ENCODE measurements at regions not wholly inside any gene's neighbourhood (a gene's known extent, or its start where the extent isn't known, plus 50 kb on each side); places are given as distances from the start of the nearest gene placed in this dataset.

GRCh38 chr6:22943327-22943726 lies 374.0 kb downstream of the HDGFL1 start:
- Histone ChIP-seq H3K9me3 (ENCODE audit: low read length) (peaks cover 89% of the 10 kb centered on the region), H3K9ac (ENCODE audit: insufficient read depth, low read depth, low read length) (no peak overlapping the region), H3K4me3 (replicated peaks in 1 of 3; ENCODE audit: insufficient read depth in 1 of 3, low read depth in 2 of 3, low read length in 3 of 3) (no peak overlapping the region), H3K4me1 (ENCODE audit: insufficient read depth, low read length) (no peaks in the 10 kb centered on the region), H3K79me2 (ENCODE audit: insufficient read depth, low read length) (no peaks in the 10 kb centered on the region), H4K20me1 (ENCODE audit: insufficient read depth, low read length) (no peaks in the 10 kb centered on the region), H3K27me3 (ENCODE audit: control insufficient read depth in 1 of 2, insufficient read depth in 2 of 2, low read length in 2 of 2) (no peaks in the 10 kb centered on the region), H3K36me3 (replicated peaks in 1 of 2; ENCODE audit: control insufficient read depth in 1 of 2, insufficient read depth in 2 of 2, low read length in 2 of 2) (no peaks in the 10 kb centered on the region), H3K4me2 (ENCODE audit: low read depth, low read length) (no peak overlapping the region), H3K27ac (ENCODE audit: extremely low read length, insufficient read depth, low read length) (no peak overlapping the region), H2AFZ (ENCODE audit: low read length) (no peak overlapping the region)
- WGBS (ENCODE audit: low lambda C conversion rate): 76% methylated on average over 2 of the region's 2 CpGs
- intact Hi-C loops (cut with micrococcal nuclease; ENCODE audit: unreplicated experiment) (no loop called here), in situ Hi-C loops (cut with HindIII; ENCODE audit: extremely low pct_ligation_motif_present, low pct_unique_long_range_greater_than_20kb) (no loop called here)
- CTCF ChIA-PET (ENCODE audit: low intra/inter-chr PET ratio, low total read pairs): no interaction called here
- no TSS peak for BruUV-seq (replicated peaks)
- FAIRE-seq (no peak), DNase-seq (ENCODE audit: low spot score) (no peak), ATAC-seq (no peak)
- POLR2A ChIA-PET: no interaction called here
- TF ChIP-seq ZNF883 (CRISPR knock-in tag; IDR thresholded peaks at IDR 0.05; ENCODE audit: not compliant biosample characterization) (no peak), ATF7 (IDR thresholded peaks at IDR 0.05) (peak; percentile 73), ATF7 (CRISPR knock-in tag; IDR thresholded peaks at IDR 0.05) (no peak)

- no peak overlapping the region for H2AFZ ChIP-seq (ENCODE audit: low read length)
- H4K20me1 ChIP-seq (ENCODE audit: insufficient read depth, low read length): no peaks in the 10 kb centered on the region
- no peaks in the 10 kb centered on the region for H3K79me2 ChIP-seq (ENCODE audit: insufficient read depth, low read length)
- intact Hi-C loops (cut with micrococcal nuclease; ENCODE audit: unreplicated experiment) (no loop called here), in situ Hi-C loops (cut with HindIII; ENCODE audit: extremely low pct_ligation_motif_present, low pct_unique_long_range_greater_than_20kb) (no loop called here)
- no peak overlapping the region for H3K4me3 ChIP-seq (replicated peaks in 1 of 3; ENCODE audit: insufficient read depth in 1 of 3, low read depth in 2 of 3, low read length in 3 of 3)
- POLR2A ChIA-PET: no interaction called here
- TF ChIP-seq GATAD1 (CRISPR knock-in tag; IDR thresholded peaks at IDR 0.05) (no peak), ZFP37 (CRISPR knock-in tag; IDR thresholded peaks at IDR 0.05; ENCODE audit: borderline replicate concordance) (no peak), SMYD3 (CRISPR knock-in tag; IDR thresholded peaks at IDR 0.05) (no peak), HMG20A (CRISPR knock-in tag; IDR thresholded peaks at IDR 0.05; ENCODE audit: borderline replicate concordance) (no peak), ZNF205 (CRISPR knock-in tag; IDR thresholded peaks at IDR 0.05) (no peak), JUN (CRISPR knock-in tag; IDR thresholded peaks at IDR 0.05) (no peak), MXD1 (CRISPR knock-in tag; IDR thresholded peaks at IDR 0.05) (no peak), PCBP1 (IDR thresholded peaks at IDR 0.05; ENCODE audit: borderline replicate concordance, low read depth, low read length) (no peak), FLYWCH1 (CRISPR knock-in tag; IDR thresholded peaks at IDR 0.05) (no peak), ATF3 (CRISPR knock-in tag; IDR thresholded peaks at IDR 0.05) (no peak), ZNF207 (IDR thresholded peaks at IDR 0.05; ENCODE audit: borderline replicate concordance) (no peak), ZNF354B (CRISPR knock-in tag; IDR thresholded peaks at IDR 0.05) (no peak), NCOR1 (IDR thresholded peaks at IDR 0.05; ENCODE audit: borderline replicate concordance, low read length) (no peak), ZNF17 (CRISPR knock-in tag; IDR thresholded peaks at IDR 0.05) (no peak), NKX3-1 (CRISPR knock-in tag; IDR thresholded peaks at IDR 0.05) (no peak), RFX5 (IDR thresholded peaks at IDR 0.05; ENCODE audit: low read depth, low read length) (no peak), ZNF431 (CRISPR knock-in tag; IDR thresholded peaks at IDR 0.05; ENCODE audit: borderline replicate concordance, low read depth) (no peak), ZNF296 (CRISPR knock-in tag; conservative IDR thresholded peaks at IDR 0.05) (no peak)
- TF ChIP-seq, protein P1, sequence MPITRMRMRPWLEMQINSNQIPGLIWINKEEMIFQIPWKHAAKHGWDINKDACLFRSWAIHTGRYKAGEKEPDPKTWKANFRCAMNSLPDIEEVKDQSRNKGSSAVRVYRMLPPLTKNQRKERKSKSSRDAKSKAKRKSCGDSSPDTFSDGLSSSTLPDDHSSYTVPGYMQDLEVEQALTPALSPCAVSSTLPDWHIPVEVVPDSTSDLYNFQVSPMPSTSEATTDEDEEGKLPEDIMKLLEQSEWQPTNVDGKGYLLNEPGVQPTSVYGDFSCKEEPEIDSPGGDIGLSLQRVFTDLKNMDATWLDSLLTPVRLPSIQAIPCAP (CRISPR knock-in tag; IDR thresholded peaks at IDR 0.05; ENCODE audit: low read depth): no peak
- no peak for DNase-seq (ENCODE audit: low spot score)
- peaks cover 71% of the 10 kb centered on the region for H3K9me3 ChIP-seq (ENCODE audit: low read length)
- CTCF ChIA-PET (ENCODE audit: low intra/inter-chr PET ratio, low total read pairs): no interaction called here
- H3K27me3 ChIP-seq (ENCODE audit: control insufficient read depth in 1 of 2, insufficient read depth in 2 of 2, low read length in 2 of 2): no peaks in the 10 kb centered on the region
- no peak for ATAC-seq
- WGBS (ENCODE audit: low lambda C conversion rate): 3% methylated on average over 1 of the region's 1 CpG
- no peaks in the 10 kb centered on the region for H3K36me3 ChIP-seq (replicated peaks in 1 of 2; ENCODE audit: control insufficient read depth in 1 of 2, insufficient read depth in 2 of 2, low read length in 2 of 2)
- no peaks in the 10 kb centered on the region for H3K4me1 ChIP-seq (ENCODE audit: insufficient read depth, low read length)
- no peak overlapping the region for H3K4me2 ChIP-seq (ENCODE audit: low read depth, low read length)
- no TSS peak for BruUV-seq (replicated peaks)
- no peak for FAIRE-seq
- H3K9ac ChIP-seq (ENCODE audit: insufficient read depth, low read depth, low read length): no peak overlapping the region
- no peak overlapping the region for H3K27ac ChIP-seq (ENCODE audit: extremely low read length, insufficient read depth, low read length)
Observed at GRCh38 chr6:22949967-22950366, 380.6 kb downstream of the HDGFL1 start.

Measured in HepG2 (cell line).